HepG2 (cell line): ENCODE measurements at regions not wholly inside any gene's neighbourhood (a gene's known extent, or its start where the extent isn't known, plus 50 kb on each side); places are given as distances from the start of the nearest gene placed in this dataset.

Experiments
- ATAC-seq: fragments of 200-7000 bp; cut with Tn5 transposase; 3 replicates; pipeline ENCODE4 v1.9.1; 2020; ENCODE audit warnings: mild to moderate bottlenecking, moderate library complexity
- BruUV-seq: library from RNA; stranded (reverse); fragments of 400-500 nt; replicated peaks from 2 replicates; lab custom pipeline; 2021; lab: Mats Ljungman, UMichigan
- CTCF ChIA-PET: fragments of 300-600 bp; formaldehyde crosslinking; extraction: SDS; loops from one replicate; lab custom pipeline; 2021; ENCODE audit warnings: low total read pairs, inconsistent platforms, low intra/inter-chr PET ratio; lab: Yijun Ruan, JAX
- POLR2A ChIA-PET: fragments of 350-600 bp; sonication (Branson Sonifier 250); formaldehyde crosslinking; loops from one replicate; lab custom pipeline; 2020; ENCODE audit warnings: antibody characterized with exemption, inconsistent platforms; lab: Yijun Ruan, JAX
- DNase-seq: peaks from one replicate; pipeline ENCODE4 v3.0.0-alpha.2; 2015; ENCODE audit warnings: low spot score
- FAIRE-seq: peaks from 3 replicates; lab custom pipeline; 2011; peaks lifted over from hg19 to GRCh38; lab: Jason Lieb, UNC
- H2AFZ ChIP-seq: one replicate; pipeline ENCODE4 v1.6.1; 2011; ENCODE audit warnings: low read length, inconsistent platforms
- H3K27ac ChIP-seq: fragments of 300-600 bp; 3 replicates; pipeline ENCODE4 v1.8.0; 2011; ENCODE audit warnings: mixed run types, mild to moderate bottlenecking, mixed read lengths, low read length, inconsistent platforms; ENCODE audit not compliant: insufficient read depth; ENCODE audit errors: extremely low read length
- H3K27me3 ChIP-seq, 2 experiments: fragments of 200-600 bp in 1 of 2; 2 replicates in 1 of 2; 3 replicates in 1 of 2; pipeline versions ENCODE4 v1.6.0 to v1.8.0; 2011; ENCODE audit warnings: low read length in 2 of 2, mild to moderate bottlenecking in 2 of 2, moderate library complexity in 2 of 2, inconsistent platforms in 1 of 2; ENCODE audit not compliant: insufficient read depth in 2 of 2, control insufficient read depth in 1 of 2
- H3K36me3 ChIP-seq, 2 experiments: fragments of 200-600 bp in 1 of 2; replicated peaks in 1 of 2; 2 replicates in 1 of 2; 3 replicates in 1 of 2; pipeline versions ENCODE4 v1.5.1 to v1.8.0; 2011; ENCODE audit warnings: low read length in 2 of 2, inconsistent platforms in 1 of 2; ENCODE audit not compliant: insufficient read depth in 2 of 2, control insufficient read depth in 1 of 2
- H3K4me1 ChIP-seq: 2 replicates; pipeline ENCODE4 v1.5.1; 2012; ENCODE audit warnings: low read length, inconsistent platforms; ENCODE audit not compliant: insufficient read depth
- H3K4me2 ChIP-seq: 2 replicates; pipeline ENCODE4 v1.6.0; 2011; ENCODE audit warnings: low read depth, low read length, inconsistent platforms
- H3K4me3 ChIP-seq, 3 experiments: fragments of 200-600 bp in 1 of 3; sonication (generic), shearing (Covaris generic) in 1 of 3; replicated peaks in 1 of 3; 2 replicates each; pipeline ENCODE4 v1.5.1; 2011 to 2016; ENCODE audit warnings: low read length in 3 of 3, inconsistent platforms in 2 of 3, low read depth in 2 of 3, mild to moderate bottlenecking in 2 of 3, control low read depth in 1 of 3, mixed read lengths in 1 of 3; ENCODE audit not compliant: insufficient read depth in 1 of 3
- H3K79me2 ChIP-seq: one replicate; pipeline ENCODE4 v1.6.1; 2011; ENCODE audit warnings: low read length, inconsistent platforms; ENCODE audit not compliant: insufficient read depth
- H3K9ac ChIP-seq: 2 replicates; pipeline ENCODE4 v1.6.0; 2011; ENCODE audit warnings: mild to moderate bottlenecking, low read depth, low read length, inconsistent platforms; ENCODE audit not compliant: insufficient read depth
- H3K9me3 ChIP-seq: 2 replicates; pipeline ENCODE4 v1.5.1; 2012; ENCODE audit warnings: mild to moderate bottlenecking, low read length
- H4K20me1 ChIP-seq: 2 replicates; pipeline ENCODE4 v1.6.0; 2011; ENCODE audit warnings: inconsistent platforms, mild to moderate bottlenecking, low read length, moderate library complexity; ENCODE audit not compliant: insufficient read depth
- AKNA ChIP-seq: sonication (generic); formaldehyde crosslinking; IDR thresholded peaks from 2 replicates; pipeline ENCODE4 v1.4.0; 2020; ENCODE audit warnings: missing genetic modification reagents, borderline replicate concordance
- HES4 ChIP-seq: sonication (generic); formaldehyde crosslinking; IDR thresholded peaks from 2 replicates; pipeline ENCODE4 v1.9.0; 2021; ENCODE audit warnings: mild to moderate bottlenecking, missing genetic modification reagents, borderline replicate concordance
- MBD4 ChIP-seq: IDR thresholded peaks from 2 replicates; pipeline ENCODE4 v1.6.1; 2012; ENCODE audit warnings: low read length, inconsistent platforms, borderline replicate concordance
- THYN1 ChIP-seq: sonication (generic); formaldehyde crosslinking; IDR thresholded peaks from 2 replicates; pipeline ENCODE4 v1.8.1; 2023; ENCODE audit warnings: low read depth, mild to moderate bottlenecking, moderate library complexity, missing genetic modification reagents, borderline replicate concordance
- TRAFD1 ChIP-seq: sonication (generic); formaldehyde crosslinking; IDR thresholded peaks from 2 replicates; pipeline ENCODE4 v1.5.1; 2020; ENCODE audit warnings: missing genetic modification reagents, mild to moderate bottlenecking, borderline replicate concordance
- WGBS: methylation state at CpG from one replicate; pipeline ENCODE4 v1.1.6; 2017; ENCODE audit warnings: low lambda C conversion rate; 5-methylcytosine and 5-hydroxymethylcytosine counted together
- in situ Hi-C: cut with HindIII; loops from 2 replicates; pipeline ENCODE4 v1.10.0; 2017; ENCODE audit warnings: low pct_unique_long_range_greater_than_20kb; ENCODE audit not compliant: extremely low pct_ligation_motif_present
- intact Hi-C: fragments of 100-400 bp; cut with micrococcal nuclease; formaldehyde crosslinking; loops from one replicate; pipeline ENCODE4 v1.10.0; 2022; ENCODE audit not compliant: unreplicated experiment
- TF ChIP-seq, protein P1 (sequence below): IDR thresholded peaks from 2 replicates; pipeline ENCODE4 v1.6.1; 2016; ENCODE audit warnings: missing biosample characterization, missing genetic modification reagents, low read depth
- TF ChIP-seq, protein P2 (sequence below), 2 experiments: sonication (generic) in 1 of 2; formaldehyde crosslinking in 1 of 2; IDR thresholded peaks; 2 replicates each; pipeline versions ENCODE4 v1.5.1 to v1.6.1; 2011 to 2020; ENCODE audit warnings: borderline replicate concordance in 1 of 2, low read depth in 1 of 2, low read length in 1 of 2, mild to moderate bottlenecking in 1 of 2, missing genetic modification reagents in 1 of 2, moderate library complexity in 1 of 2

GRCh38 chr13:68808456-68808855 lies 1299.2 kb upstream of the ATXN8OS start:
- Histone ChIP-seq H3K4me3 (no peak overlapping the region), H2AFZ (no peak overlapping the region), H3K36me3 (no peaks in the 10 kb centered on the region), H3K27ac (no peak overlapping the region), H4K20me1 (no peaks in the 10 kb centered on the region), H3K79me2 (no peaks in the 10 kb centered on the region), H3K9me3 (no peaks in the 10 kb centered on the region), H3K4me1 (no peaks in the 10 kb centered on the region), H3K4me2 (no peak overlapping the region), H3K27me3 (no peaks in the 10 kb centered on the region), H3K9ac (no peak overlapping the region)
- in situ Hi-C loops (no loop called here), intact Hi-C loops (no loop called here)
- POLR2A ChIA-PET = no interaction called here
- DNase-seq = no peak
- WGBS = 2% methylated on average over 3 of the region's 3 CpGs
- TF ChIP-seq HES4 = no peak
- TF ChIP-seq, protein P1, sequence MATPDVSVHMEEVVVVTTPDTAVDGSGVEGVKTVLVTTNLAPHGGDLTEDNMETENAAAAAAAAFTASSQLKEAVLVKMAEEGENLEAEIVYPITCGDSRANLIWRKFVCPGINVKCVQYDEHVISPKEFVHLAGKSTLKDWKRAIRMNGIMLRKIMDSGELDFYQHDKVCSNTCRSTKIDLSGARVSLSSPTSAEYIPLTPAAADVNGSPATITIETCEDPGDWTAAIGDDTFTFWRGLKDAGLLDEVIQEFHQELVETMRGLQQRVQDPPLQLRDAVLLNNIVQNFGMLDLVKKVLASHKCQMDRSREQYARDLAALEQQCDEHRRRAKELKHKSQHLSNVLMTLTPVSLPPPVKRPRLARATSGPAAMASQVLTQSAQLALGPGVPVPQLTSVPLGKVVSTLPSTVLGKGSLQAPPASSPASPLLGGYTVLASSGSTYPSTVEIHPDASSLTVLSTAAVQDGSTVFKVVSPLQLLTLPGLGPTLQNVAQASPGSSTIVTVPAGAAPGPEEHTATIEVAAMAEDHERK (CRISPR knock-in tag) = no peak
- no peak for TF ChIP-seq TRAFD1
- ATAC-seq = no peak
- CTCF ChIA-PET = no interaction called here
- FAIRE-seq = no peak
- no TSS peak for BruUV-seq

- intact Hi-C loops = no loop called here
- Histone ChIP-seq H2AFZ (no peak overlapping the region), H3K4me3 (no peak overlapping the region), H3K4me2 (no peak overlapping the region), H3K79me2 (no peaks in the 10 kb centered on the region), H3K9ac (no peak overlapping the region), H4K20me1 (no peaks in the 10 kb centered on the region), H3K27ac (no peak overlapping the region), H3K9me3 (no peaks in the 10 kb centered on the region), H3K27me3 (no peaks in the 10 kb centered on the region), H3K36me3 (no peaks in the 10 kb centered on the region), H3K4me1 (no peaks in the 10 kb centered on the region)
- ATAC-seq (no peak), DNase-seq (no peak), FAIRE-seq (no peak)
- POLR2A ChIA-PET = no interaction called here
- BruUV-seq = no TSS peak
- in situ Hi-C loops = no loop called here
- 2% methylated on average over 2 of the region's 2 CpGs for WGBS
- CTCF ChIA-PET = no interaction called here
- no peak for TF ChIP-seq THYN1 (CRISPR knock-in tag)
- TF ChIP-seq, protein P2, sequence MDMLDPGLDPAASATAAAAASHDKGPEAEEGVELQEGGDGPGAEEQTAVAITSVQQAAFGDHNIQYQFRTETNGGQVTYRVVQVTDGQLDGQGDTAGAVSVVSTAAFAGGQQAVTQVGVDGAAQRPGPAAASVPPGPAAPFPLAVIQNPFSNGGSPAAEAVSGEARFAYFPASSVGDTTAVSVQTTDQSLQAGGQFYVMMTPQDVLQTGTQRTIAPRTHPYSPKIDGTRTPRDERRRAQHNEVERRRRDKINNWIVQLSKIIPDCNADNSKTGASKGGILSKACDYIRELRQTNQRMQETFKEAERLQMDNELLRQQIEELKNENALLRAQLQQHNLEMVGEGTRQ (IDR thresholded peaks at IDR 0.05; ENCODE audit: low read depth, low read length) = no peak
- TF ChIP-seq, protein P2 (CRISPR knock-in tag; IDR thresholded peaks at IDR 0.05; ENCODE audit: borderline replicate concordance) = no peak
- TF ChIP-seq MBD4 = no peak
- TF ChIP-seq AKNA (CRISPR knock-in tag) = no peak
These were observed 1301.5 kb upstream of the ATXN8OS start for GRCh38 chr13:68806125-68806524.
